ENCODE measurements at regions not wholly inside any gene's neighbourhood (a gene's known extent, or its start where the extent isn't known, plus 50 kb on each side); places are given as distances from the start of the nearest gene placed in this dataset.

DNA sequence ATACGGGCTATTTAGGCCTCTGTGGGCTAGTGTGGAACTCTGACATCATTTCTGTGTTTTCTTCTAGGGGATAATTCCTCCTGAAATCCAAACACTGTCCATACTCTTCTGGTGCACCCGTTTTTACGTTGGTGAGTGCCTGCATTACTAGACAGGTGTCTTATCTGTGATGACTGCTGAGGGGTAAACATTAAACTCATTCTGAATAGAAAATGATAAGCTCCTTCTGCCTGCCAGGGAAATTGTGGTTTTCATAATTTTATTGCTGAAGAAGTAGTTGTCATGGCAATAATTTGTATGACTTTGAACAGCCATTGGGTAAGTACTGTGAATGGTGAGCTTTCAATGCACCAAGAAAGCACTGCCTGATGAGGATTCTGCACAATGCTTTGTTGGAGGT, 705.6 kb downstream of the UTRN start:
- no peak for DNase-seq (ENCODE audit: low read depth)
- H3K4me3 ChIP-seq (ENCODE audit: low read length) = no peak overlapping the region
- TF ChIP-seq, protein P1, sequence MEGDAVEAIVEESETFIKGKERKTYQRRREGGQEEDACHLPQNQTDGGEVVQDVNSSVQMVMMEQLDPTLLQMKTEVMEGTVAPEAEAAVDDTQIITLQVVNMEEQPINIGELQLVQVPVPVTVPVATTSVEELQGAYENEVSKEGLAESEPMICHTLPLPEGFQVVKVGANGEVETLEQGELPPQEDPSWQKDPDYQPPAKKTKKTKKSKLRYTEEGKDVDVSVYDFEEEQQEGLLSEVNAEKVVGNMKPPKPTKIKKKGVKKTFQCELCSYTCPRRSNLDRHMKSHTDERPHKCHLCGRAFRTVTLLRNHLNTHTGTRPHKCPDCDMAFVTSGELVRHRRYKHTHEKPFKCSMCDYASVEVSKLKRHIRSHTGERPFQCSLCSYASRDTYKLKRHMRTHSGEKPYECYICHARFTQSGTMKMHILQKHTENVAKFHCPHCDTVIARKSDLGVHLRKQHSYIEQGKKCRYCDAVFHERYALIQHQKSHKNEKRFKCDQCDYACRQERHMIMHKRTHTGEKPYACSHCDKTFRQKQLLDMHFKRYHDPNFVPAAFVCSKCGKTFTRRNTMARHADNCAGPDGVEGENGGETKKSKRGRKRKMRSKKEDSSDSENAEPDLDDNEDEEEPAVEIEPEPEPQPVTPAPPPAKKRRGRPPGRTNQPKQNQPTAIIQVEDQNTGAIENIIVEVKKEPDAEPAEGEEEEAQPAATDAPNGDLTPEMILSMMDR (conservative IDR thresholded peaks at IDR 0.05; ENCODE audit: low read length) = no peak

DNA sequence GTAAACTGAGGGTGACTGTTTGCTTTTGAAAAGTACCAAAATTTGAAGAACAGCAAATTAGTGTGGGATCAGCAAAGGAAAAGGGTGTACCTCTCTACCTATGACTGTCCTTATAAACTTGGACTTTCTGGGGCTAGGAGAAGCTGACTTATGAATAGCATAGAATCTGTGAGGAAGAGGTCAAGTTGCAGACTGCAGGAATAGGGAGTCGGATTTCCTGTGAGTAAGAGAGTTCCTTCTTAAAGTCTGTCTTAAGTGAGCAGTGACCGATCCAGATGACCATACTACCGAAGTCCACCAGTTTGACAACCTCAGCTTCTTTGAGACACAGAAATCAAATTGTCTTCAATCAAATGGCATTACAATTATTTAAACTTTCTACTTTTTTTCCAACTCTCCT, 708.7 kb downstream of the UTRN start:
- TF ChIP-seq, protein P1 (conservative IDR thresholded peaks at IDR 0.05; ENCODE audit: low read length) = no peak
- DNase-seq (ENCODE audit: low read depth) = peak; percentile 11
- no peak overlapping the region for H3K4me3 ChIP-seq (ENCODE audit: low read length)

DNA sequence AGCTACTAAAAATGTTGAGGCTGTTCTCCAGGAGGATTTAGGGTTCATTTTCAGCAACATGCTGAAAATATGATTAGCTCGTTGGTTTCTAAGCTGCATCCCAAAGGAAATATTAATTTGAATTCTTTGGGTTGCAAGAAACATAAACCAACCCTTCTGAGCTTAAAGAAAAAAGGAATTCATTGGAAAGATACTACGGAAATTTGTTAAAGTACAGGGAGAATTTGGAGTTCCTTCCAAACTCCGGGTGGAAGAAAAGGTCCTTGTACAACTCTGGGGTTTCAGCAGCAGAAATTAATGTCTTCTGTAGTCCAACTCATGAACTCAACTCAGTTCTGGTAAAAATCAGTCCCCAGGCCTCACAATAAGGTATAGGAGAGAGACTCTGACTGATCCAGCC, 712.9 kb downstream of the UTRN start:
- DNase-seq (ENCODE audit: low read depth) = no peak
- no peak overlapping the region for H3K4me3 ChIP-seq (ENCODE audit: low read length)
- TF ChIP-seq, protein P1 (conservative IDR thresholded peaks at IDR 0.05; ENCODE audit: low read length) = no peak

DNA sequence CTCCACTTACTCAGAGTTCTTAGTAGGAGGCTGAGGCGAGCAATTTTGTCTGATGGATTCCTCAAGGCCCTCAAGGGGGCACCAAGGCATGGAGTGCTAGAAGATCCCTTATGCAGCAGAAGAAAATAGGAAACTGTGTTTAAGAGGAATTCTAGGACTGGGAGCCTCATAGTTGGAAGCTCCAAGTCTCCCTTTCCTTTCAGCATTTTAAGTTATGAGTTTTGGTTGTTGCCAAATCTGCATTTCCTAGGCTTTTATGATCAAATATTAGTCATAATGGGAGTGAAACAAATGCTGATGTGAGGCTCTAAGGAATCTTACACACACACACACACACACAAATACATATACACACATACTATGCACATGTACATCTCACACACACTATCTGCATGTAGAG, 714.0 kb downstream of the UTRN start:
- H3K4me3 ChIP-seq (ENCODE audit: low read length) = no peak overlapping the region
- TF ChIP-seq, protein P1 (conservative IDR thresholded peaks at IDR 0.05; ENCODE audit: low read length) = peak; percentile 30; the same call in 1 of the 2 replicates
- peak; percentile 29 for DNase-seq (ENCODE audit: low read depth)

DNA sequence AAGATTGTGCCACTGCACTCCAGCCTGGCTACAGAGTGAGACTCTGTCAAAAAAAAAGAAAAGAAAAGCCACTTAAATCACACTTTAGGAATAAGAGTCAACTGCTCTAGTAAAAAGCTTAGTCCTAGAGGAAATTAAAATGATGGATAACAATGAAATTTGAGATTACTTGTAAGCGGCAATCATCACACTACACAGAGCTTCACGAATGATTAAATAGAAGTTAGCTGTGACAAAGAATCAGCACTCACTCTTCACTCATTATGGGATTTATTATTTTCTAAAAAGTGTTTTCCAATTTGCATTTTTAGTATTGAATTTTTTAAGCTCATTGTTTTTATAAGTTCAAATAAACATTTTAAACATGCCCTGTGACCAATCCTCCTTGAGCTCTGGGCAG, 718.0 kb downstream of the UTRN start:
- TF ChIP-seq, protein P1 (conservative IDR thresholded peaks at IDR 0.05; ENCODE audit: low read length) = no peak
- no peak overlapping the region for H3K4me3 ChIP-seq (ENCODE audit: low read length)

DNA sequence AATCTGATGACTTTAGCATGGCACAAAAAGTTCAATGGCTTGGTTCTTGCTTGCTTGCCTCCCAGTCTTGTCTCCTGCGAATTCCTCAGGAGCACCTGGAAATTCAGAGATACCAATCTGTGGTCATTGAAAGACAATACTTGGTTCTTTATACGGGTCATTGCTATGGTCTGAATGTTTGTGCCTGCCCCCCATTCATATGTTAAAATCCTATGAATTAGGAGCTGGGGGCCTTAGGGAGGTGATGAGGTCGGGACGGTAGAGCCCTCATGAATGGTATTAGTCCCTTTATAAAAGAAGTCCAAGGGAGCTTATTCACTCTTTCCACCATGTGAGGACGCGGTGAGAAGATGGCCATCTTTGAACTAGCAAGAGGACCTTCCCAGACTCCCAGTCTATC, 721.8 kb downstream of the UTRN start:
- TF ChIP-seq, protein P1 (conservative IDR thresholded peaks at IDR 0.05; ENCODE audit: low read length) = no peak

More for the DNA sequence above, 718.0 kb downstream of the UTRN start:
- no peak for DNase-seq (ENCODE audit: low read depth)

DNA sequence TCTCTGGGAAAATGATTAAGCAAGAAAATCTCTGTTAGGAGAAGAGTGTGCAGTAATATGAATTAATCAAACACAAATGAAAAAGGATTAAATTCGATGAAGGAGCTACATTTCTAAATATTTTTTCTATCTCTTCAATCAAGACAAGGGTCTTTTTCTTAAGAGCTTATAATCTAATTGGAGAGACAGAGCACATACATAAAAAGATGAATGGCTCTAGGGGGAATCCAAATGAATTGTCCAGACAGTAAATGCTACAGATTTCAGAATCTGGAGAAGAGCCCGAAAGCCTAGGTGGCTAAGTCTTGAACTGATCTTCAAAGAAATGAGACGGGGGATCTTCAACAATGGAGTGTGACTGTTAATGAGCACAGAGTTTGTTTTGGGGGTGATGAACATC, 723.6 kb downstream of the UTRN start:
- H3K4me3 ChIP-seq (ENCODE audit: low read length) = no peak overlapping the region
- TF ChIP-seq, protein P1 (conservative IDR thresholded peaks at IDR 0.05; ENCODE audit: low read length) = no peak
- DNase-seq (ENCODE audit: low read depth) = no peak

More for the DNA sequence above, 721.8 kb downstream of the UTRN start:
- DNase-seq (ENCODE audit: low read depth) = no peak
- no peak overlapping the region for H3K4me3 ChIP-seq (ENCODE audit: low read length)

All from AG10803 (cell line).